ENCODE measurements at regions not wholly inside any gene's neighbourhood (a gene's known extent, or its start where the extent isn't known, plus 50 kb on each side); places are given as distances from the start of the nearest gene placed in this dataset.
"Not testable (repeated sequence)": the region's sequence is repeated elsewhere in the genome, so short reads cannot be mapped to it uniquely, and the experiment has no call there.

DNA sequence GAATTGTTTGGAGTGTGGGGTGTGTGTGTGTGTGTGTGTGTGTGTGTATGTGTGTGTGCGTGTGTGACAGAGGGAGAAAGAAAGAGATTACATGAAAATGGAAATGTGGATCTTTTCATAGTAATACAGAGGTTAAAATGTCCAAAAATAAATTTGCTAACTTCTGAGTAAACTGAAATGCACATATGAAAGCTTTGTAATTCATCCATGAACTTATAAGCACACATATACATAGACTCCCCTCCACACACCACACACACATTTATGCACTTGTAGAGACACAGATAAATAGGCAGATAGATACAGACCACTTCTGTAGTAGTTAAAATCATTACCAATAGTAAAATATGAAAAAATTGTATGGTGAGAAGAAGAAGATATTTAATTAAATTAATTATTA lies 108.2 kb upstream of the MSMB start:
- DNase-seq, H3K36me3 Mint-ChIP-seq, H3K27ac Mint-ChIP-seq, H3K4me3 Mint-ChIP-seq, H3K4me1 Mint-ChIP-seq, H3K9me3 Mint-ChIP-seq, POLR2A ChIA-PET, H3K27me3 Mint-ChIP-seq, ATAC-seq: not testable (repeated sequence)

DNA sequence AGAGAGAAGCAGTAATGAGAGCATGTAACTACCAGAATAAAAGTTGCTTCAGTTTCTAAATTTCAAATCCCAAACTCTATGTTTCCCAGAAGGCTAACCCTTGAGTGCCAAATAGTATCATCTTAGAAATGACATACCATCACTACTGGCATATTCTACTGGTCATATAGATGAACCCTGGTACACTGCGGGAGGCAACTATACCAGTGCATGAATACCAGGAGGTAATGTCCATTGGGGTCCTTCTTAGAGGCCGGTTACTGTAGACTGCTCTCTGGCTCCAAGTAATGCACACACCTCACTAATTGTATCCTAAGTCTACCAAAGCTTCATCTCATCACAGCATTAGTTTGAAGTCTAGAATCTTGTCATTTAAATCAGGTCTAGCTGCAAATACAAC lies 108.6 kb upstream of the MSMB start:
- ATAC-seq, H3K4me3 Mint-ChIP-seq, H3K9me3 Mint-ChIP-seq, H3K4me1 Mint-ChIP-seq, DNase-seq, H3K36me3 Mint-ChIP-seq, H3K27me3 Mint-ChIP-seq, POLR2A ChIA-PET: not testable (repeated sequence)
- H3K27ac Mint-ChIP-seq, result peak overlapping the region in 1 of 10 donors; percentile 15

DNA sequence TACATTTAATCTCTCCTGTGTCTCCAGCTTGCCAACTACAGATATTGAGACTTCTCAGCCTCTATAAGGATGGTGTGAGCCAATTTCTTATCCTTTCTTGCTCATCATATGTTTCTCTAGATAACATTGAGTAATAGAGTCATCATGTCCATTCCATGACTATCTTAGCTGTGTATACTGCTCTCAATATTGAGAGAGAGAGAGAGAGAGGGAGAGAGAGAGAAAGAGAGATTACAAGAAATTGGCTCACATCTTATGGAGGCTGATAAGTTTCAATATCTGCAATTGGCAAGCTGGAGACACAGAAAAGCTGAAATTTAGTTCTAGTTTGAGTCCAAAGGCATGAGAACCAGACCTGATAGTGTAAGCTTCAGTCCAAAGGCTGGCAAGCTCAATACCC lies 110.8 kb upstream of the MSMB start:
- H3K27me3 Mint-ChIP-seq, ATAC-seq, POLR2A ChIA-PET, H3K4me3 Mint-ChIP-seq, H3K27ac Mint-ChIP-seq, H3K4me1 Mint-ChIP-seq, H3K9me3 Mint-ChIP-seq, H3K36me3 Mint-ChIP-seq, DNase-seq: not testable (repeated sequence)

- H3K36me3 Mint-ChIP-seq, result peaks cover 0 to 13% (median 12%) of the 10 kb centered on the region in 3 donors
Observed at GRCh38 chr10:46169736-46170135, 117.1 kb upstream of the ANTXRL start.

GRCh38 chr10:46170789-46171188 lies 116.0 kb upstream of the ANTXRL start:
- ATAC-seq, result no peak
- POLR2A ChIA-PET, result no interaction called here
- H3K27me3 Mint-ChIP-seq, result no peaks in the 10 kb centered on the region
- H3K36me3 Mint-ChIP-seq, result peaks cover 0 to 13% (median 12%) of the 10 kb centered on the region in 3 donors
- peaks cover 0 to 20% (median 9%) of the 10 kb centered on the region in 9 donors for H3K9me3 Mint-ChIP-seq
- no peaks in the 10 kb centered on the region for H3K4me1 Mint-ChIP-seq
- DNase-seq, result no peak
- H3K27ac Mint-ChIP-seq, result no peak overlapping the region
- peak overlapping the region in 1 of 10 donors; percentile 4 for H3K4me3 Mint-ChIP-seq

More at GRCh38 chr10:46169736-46170135, 117.1 kb upstream of the ANTXRL start:
- peaks cover 0 to 20% (median 9%) of the 10 kb centered on the region in 9 donors for H3K9me3 Mint-ChIP-seq
- POLR2A ChIA-PET, result no interaction called here
- H3K4me1 Mint-ChIP-seq, result no peaks in the 10 kb centered on the region
- no peak for ATAC-seq
- no peak for DNase-seq
- H3K27me3 Mint-ChIP-seq, result no peaks in the 10 kb centered on the region
- no peak overlapping the region for H3K4me3 Mint-ChIP-seq
- H3K27ac Mint-ChIP-seq, result no peak overlapping the region

DNA sequence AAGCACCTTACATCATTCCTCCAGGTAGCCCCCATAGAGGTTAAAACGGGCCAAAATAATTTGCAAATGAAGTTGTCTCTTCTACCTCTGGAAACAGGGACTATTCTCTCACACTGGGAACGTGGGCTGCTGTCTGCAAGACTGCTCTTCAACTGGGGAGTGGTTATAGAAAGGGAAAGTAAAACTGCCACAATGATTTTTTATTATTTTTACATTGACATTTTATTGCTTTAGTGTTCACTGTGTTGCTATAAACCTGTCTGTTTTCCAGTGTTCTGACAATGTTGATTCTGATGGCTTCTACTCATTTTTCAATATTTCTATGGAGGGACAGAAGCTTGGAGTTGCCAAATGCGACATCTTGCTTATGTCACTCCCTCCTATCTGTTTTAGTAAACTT lies 115.1 kb upstream of the ANTXRL start:
- POLR2A ChIA-PET, result no interaction called here
- no peaks in the 10 kb centered on the region for H3K4me1 Mint-ChIP-seq
- ATAC-seq (no peak), DNase-seq (no peak)
- peaks cover 0 to 13% (median 12%) of the 10 kb centered on the region in 3 donors for H3K36me3 Mint-ChIP-seq
- peaks cover 0 to 20% (median 9%) of the 10 kb centered on the region in 9 donors for H3K9me3 Mint-ChIP-seq
- no peak overlapping the region for H3K27ac Mint-ChIP-seq
- H3K27me3 Mint-ChIP-seq, result no peaks in the 10 kb centered on the region
- H3K4me3 Mint-ChIP-seq, result no peak overlapping the region

- no peaks in the 10 kb centered on the region for H3K4me1 Mint-ChIP-seq
- H3K36me3 Mint-ChIP-seq, result peaks cover 7 to 12% (median 12%) of the 10 kb centered on the region in 3 donors
- DNase-seq, result no peak
- peaks cover 0 to 13% (median 6%) of the 10 kb centered on the region in 9 donors for H3K9me3 Mint-ChIP-seq
- ATAC-seq, result no peak
- POLR2A ChIA-PET, result no interaction called here
- H3K27ac Mint-ChIP-seq, result no peak overlapping the region
- no peaks in the 10 kb centered on the region for H3K27me3 Mint-ChIP-seq
- no peak overlapping the region for H3K4me3 Mint-ChIP-seq
Observed at GRCh38 chr10:46175296-46175695, 111.5 kb upstream of the ANTXRL start.

DNA sequence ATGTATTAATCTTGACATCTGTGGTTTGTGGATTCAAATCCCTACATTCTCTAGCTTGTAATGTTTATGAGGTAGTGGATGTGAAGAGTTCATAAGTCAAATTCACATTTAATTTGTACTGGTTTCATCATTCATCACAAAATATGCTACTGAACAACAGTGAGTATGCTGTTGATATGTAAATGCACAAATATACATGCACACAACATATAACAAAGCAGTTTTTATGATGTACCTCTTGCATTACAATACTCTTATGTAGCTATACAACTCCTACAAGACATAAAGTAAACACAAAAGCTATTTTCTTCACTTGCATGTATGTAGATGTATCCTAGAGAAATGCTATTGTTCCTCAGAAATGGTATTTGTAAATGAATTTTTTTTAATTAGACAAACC lies 111.0 kb upstream of the ANTXRL start:
- Mint-ChIP-seq H3K9me3 (peaks cover 0 to 9% (median 1%) of the 10 kb centered on the region in 9 donors), H3K4me3 (no peak overlapping the region), H3K27me3 (no peaks in the 10 kb centered on the region), H3K27ac (no peak overlapping the region), H3K4me1 (no peaks in the 10 kb centered on the region), H3K36me3 (peaks cover 7 to 8% (median 8%) of the 10 kb centered on the region in 3 donors)
- ATAC-seq, result no peak
- DNase-seq, result no peak
- POLR2A ChIA-PET, result no interaction called here

- H3K4me3 Mint-ChIP-seq, H3K4me1 Mint-ChIP-seq, POLR2A ChIA-PET, DNase-seq, H3K9me3 Mint-ChIP-seq, H3K27ac Mint-ChIP-seq, ATAC-seq, H3K27me3 Mint-ChIP-seq: not testable (repeated sequence)
- peaks cover 4 to 41% (median 7%) of the 10 kb centered on the region in 3 donors for H3K36me3 Mint-ChIP-seq
Observed at GRCh38 chr10:46187431-46187830, 99.4 kb upstream of the ANTXRL start.

- POLR2A ChIA-PET, result no interaction called here
- Mint-ChIP-seq H3K4me1 (peaks cover 0 to 10% (median 2%) of the 10 kb centered on the region in 4 donors), H3K9me3 (peaks cover 0 to 3% (median 0%) of the 10 kb centered on the region in 9 donors), H3K27me3 (no peaks in the 10 kb centered on the region), H3K36me3 (peaks cover 0 to 21% (median 12%) of the 10 kb centered on the region in 3 donors), H3K27ac (no peak overlapping the region), H3K4me3 (no peak overlapping the region)
- DNase-seq (no peak), ATAC-seq (no peak)
Observed at GRCh38 chr10:46197050-46197449, 89.7 kb upstream of the ANTXRL start.

- Mint-ChIP-seq H3K27ac (no peak overlapping the region), H3K9me3 (peaks cover 0 to 3% (median 0%) of the 10 kb centered on the region in 9 donors), H3K4me3 (no peak overlapping the region), H3K27me3 (no peaks in the 10 kb centered on the region), H3K4me1 (peaks cover 6 to 22% (median 12%) of the 10 kb centered on the region in 4 donors), H3K36me3 (peaks cover 0 to 32% (median 12%) of the 10 kb centered on the region in 3 donors)
- POLR2A ChIA-PET, result no interaction called here
- DNase-seq, result no peak
- no peak for ATAC-seq
Observed at GRCh38 chr10:46198516-46198915, 88.3 kb upstream of the ANTXRL start.

DNA sequence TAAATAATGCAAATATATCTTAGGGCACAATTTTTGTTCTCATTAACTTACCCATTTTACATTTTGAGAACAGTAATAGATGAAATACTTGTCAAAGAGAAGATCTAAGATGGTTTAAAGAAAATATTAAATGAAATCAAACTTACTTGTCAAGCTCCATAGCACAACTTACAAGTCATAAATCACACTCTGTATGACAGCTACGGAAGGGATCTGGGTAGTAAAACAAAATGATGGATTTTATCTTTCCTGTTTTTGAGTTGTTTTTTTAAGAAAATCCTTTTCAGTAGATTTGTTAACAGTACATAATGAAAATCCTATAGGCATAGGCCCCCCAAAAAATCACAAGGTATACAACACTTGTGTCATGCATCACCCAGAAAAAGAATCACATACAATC lies 84.4 kb upstream of the ANTXRL start:
- H3K27ac Mint-ChIP-seq, result peak overlapping the region in 1 of 10 donors; percentile 28
- DNase-seq, H3K9me3 Mint-ChIP-seq, POLR2A ChIA-PET, ATAC-seq, H3K27me3 Mint-ChIP-seq, H3K4me3 Mint-ChIP-seq: not testable (repeated sequence)
- H3K36me3 Mint-ChIP-seq, result peaks cover 0 to 29% (median 2%) of the 10 kb centered on the region in 3 donors
- peaks cover 9 to 24% (median 14%) of the 10 kb centered on the region in 4 donors for H3K4me1 Mint-ChIP-seq

- H3K27ac Mint-ChIP-seq, POLR2A ChIA-PET, ATAC-seq, H3K9me3 Mint-ChIP-seq, H3K4me3 Mint-ChIP-seq, DNase-seq, H3K27me3 Mint-ChIP-seq: not testable (repeated sequence)
- peaks cover 9 to 19% (median 13%) of the 10 kb centered on the region in 4 donors for H3K4me1 Mint-ChIP-seq
- H3K36me3 Mint-ChIP-seq, result peaks cover 0 to 23% (median 2%) of the 10 kb centered on the region in 3 donors
Observed at GRCh38 chr10:46204482-46205102, 82.2 kb upstream of the ANTXRL start.

DNA sequence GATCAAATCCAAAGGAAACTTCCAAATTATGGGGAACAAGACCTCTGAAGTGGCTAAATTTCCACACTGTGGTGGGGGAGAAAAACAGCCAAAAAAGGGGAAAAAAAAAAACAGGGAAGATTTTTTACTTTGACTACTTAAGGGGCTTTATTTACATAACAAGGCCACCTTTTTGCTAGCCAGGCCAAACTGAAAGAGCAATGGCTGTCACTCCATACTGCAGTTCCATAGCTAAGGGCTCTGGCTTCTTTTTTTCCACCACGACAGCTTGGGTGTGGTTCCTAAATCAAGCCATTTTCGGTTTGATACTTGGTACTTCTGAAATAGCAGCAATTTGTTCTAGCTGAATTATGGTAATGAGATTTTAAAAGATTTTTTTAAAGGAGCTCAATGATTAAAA lies 76.4 kb upstream of the ANTXRL start:
- POLR2A ChIA-PET, H3K4me3 Mint-ChIP-seq, H3K27me3 Mint-ChIP-seq, DNase-seq, H3K9me3 Mint-ChIP-seq, H3K36me3 Mint-ChIP-seq, H3K4me1 Mint-ChIP-seq, H3K27ac Mint-ChIP-seq, ATAC-seq: not testable (repeated sequence)

All from naive thymus-derived CD8-positive, alpha-beta T cell (primary cell).